NT2/D1 (cell line): ENCODE measurements at regions not wholly inside any gene's neighbourhood (a gene's known extent, or its start where the extent isn't known, plus 50 kb on each side); places are given as distances from the start of the nearest gene placed in this dataset.

Experiments used
- SUZ12 ChIP-seq: IDR thresholded peaks from 2 replicates; pipeline ENCODE4 v1.6.1; 2011; ENCODE audit not compliant: insufficient read length, insufficient read depth; ENCODE audit errors: extremely low read depth
- YY1 ChIP-seq: IDR thresholded peaks from 2 replicates; pipeline ENCODE4 v1.6.1; 2011; ENCODE audit not compliant: insufficient read length, insufficient read depth
- ZNF274 ChIP-seq: IDR thresholded peaks from 2 replicates; pipeline ENCODE4 v1.6.1; 2011; ENCODE audit warnings: mild to moderate bottlenecking, low read depth, low read length

DNA sequence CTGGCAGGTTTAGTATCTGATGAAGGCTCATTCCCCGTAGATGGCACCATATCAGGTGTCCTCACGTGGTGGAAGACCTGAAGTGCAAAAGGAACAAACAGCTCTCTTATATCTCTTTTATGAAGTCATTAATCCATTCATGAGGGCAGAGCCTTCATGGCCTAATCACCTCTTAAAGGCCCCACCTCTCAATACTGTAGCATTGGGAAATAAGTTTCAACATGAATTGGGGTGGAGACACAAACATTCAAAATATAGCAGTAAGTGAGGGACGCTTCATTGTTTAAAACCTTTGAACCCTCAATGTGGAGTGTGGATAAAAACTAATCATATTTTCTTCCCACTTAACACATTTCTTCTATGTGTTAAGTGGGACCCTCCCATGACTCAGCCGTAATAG, 489.4 kb upstream of the WWC1 start:
- no peak for TF ChIP-seq SUZ12
- no peak for TF ChIP-seq YY1
- TF ChIP-seq ZNF274 = no peak
